H9 (cell line): ENCODE measurements at regions not wholly inside any gene's neighbourhood (a gene's known extent, or its start where the extent isn't known, plus 50 kb on each side); places are given as distances from the start of the nearest gene placed in this dataset.

Experiments
- DNase-seq: peaks from one replicate; pipeline ENCODE4 v3.0.0-alpha.2; 2017
- H2AFZ ChIP-seq: one replicate; pipeline ENCODE4 v1.6.1; 2013; ENCODE audit warnings: mild to moderate bottlenecking, low read length, control low read depth, moderate library complexity
- H2AK5ac ChIP-seq: 2 replicates; pipeline ENCODE4 v1.6.1; 2013; ENCODE audit warnings: low read length, control low read depth, mixed read lengths; ENCODE audit not compliant: insufficient read length
- H2BK120ac ChIP-seq: one replicate; pipeline ENCODE4 v1.6.1; 2013; ENCODE audit warnings: low read depth, mild to moderate bottlenecking, low read length, control low read depth, inconsistent platforms; ENCODE audit not compliant: poor library complexity, severe bottlenecking
- H2BK12ac ChIP-seq: 2 replicates; pipeline ENCODE4 v1.6.1; 2013; ENCODE audit warnings: low read length, control low read depth, mixed read lengths, low read depth; ENCODE audit not compliant: insufficient read length
- H2BK15ac ChIP-seq: 2 replicates; pipeline ENCODE4 v1.6.1; 2013; ENCODE audit warnings: low read depth, low read length, control low read depth
- H2BK20ac ChIP-seq: one replicate; pipeline ENCODE4 v1.6.1; 2013; ENCODE audit warnings: low read depth, mild to moderate bottlenecking, low read length, control low read depth, inconsistent platforms; ENCODE audit not compliant: poor library complexity, severe bottlenecking
- H2BK5ac ChIP-seq: 2 replicates; pipeline ENCODE4 v1.6.1; 2013; ENCODE audit warnings: low read length, control low read depth, mixed read lengths; ENCODE audit not compliant: insufficient read length
- H3K14ac ChIP-seq: 2 replicates; pipeline ENCODE4 v1.6.1; 2013; ENCODE audit warnings: low read length, control low read depth; ENCODE audit not compliant: insufficient read depth
- H3K18ac ChIP-seq: 2 replicates; pipeline ENCODE4 v1.6.1; 2013; ENCODE audit warnings: low read depth, mild to moderate bottlenecking, mixed read lengths, low read length, control low read depth; ENCODE audit not compliant: insufficient read length
- H3K23ac ChIP-seq: 2 replicates; pipeline ENCODE4 v1.6.1; 2013; ENCODE audit warnings: low read length, control low read depth, mixed read lengths, low read depth; ENCODE audit not compliant: insufficient read length
- H3K23me2 ChIP-seq: 2 replicates; pipeline ENCODE4 v1.6.1; 2013; ENCODE audit warnings: low read depth, mild to moderate bottlenecking, mixed read lengths, low read length, control low read depth; ENCODE audit not compliant: insufficient read length, poor library complexity, severe bottlenecking
- H3K27ac ChIP-seq: 2 replicates; pipeline ENCODE4 v1.5.1; 2013; ENCODE audit warnings: low read length, control low read depth, mixed read lengths, low read depth; ENCODE audit not compliant: insufficient read length
- H3K27me3 ChIP-seq: 2 replicates; pipeline ENCODE4 v1.6.1; 2013; ENCODE audit warnings: low read length, control low read depth, inconsistent platforms; ENCODE audit not compliant: insufficient read depth
- H3K4ac ChIP-seq: 2 replicates; pipeline ENCODE4 v1.6.1; 2013; ENCODE audit warnings: low read depth, mild to moderate bottlenecking, control low read depth, inconsistent platforms, low read length, moderate library complexity
- H3K4me1 ChIP-seq: 2 replicates; pipeline ENCODE4 v1.6.1; 2013; ENCODE audit warnings: low read length, control low read depth, inconsistent platforms; ENCODE audit not compliant: insufficient read depth
- H3K4me2 ChIP-seq: 2 replicates; pipeline ENCODE4 v1.6.1; 2013; ENCODE audit warnings: low read length, control low read depth, mixed read lengths; ENCODE audit not compliant: insufficient read length, insufficient read depth
- H3K56ac ChIP-seq: 2 replicates; pipeline ENCODE4 v1.6.1; 2013; ENCODE audit warnings: low read depth, mild to moderate bottlenecking, mixed read lengths, low read length, control low read depth; ENCODE audit not compliant: insufficient read length
- H3K79me1 ChIP-seq: 2 replicates; pipeline ENCODE4 v1.6.1; 2013; ENCODE audit warnings: low read depth, mild to moderate bottlenecking, moderate library complexity, low read length, control low read depth, inconsistent platforms; ENCODE audit not compliant: insufficient read depth, poor library complexity, severe bottlenecking
- H3K79me2 ChIP-seq: 2 replicates; pipeline ENCODE4 v1.6.1; 2013; ENCODE audit warnings: low read length, control low read depth, inconsistent platforms; ENCODE audit not compliant: insufficient read depth
- H3K9ac ChIP-seq: 2 replicates; pipeline ENCODE4 v1.6.1; 2013; ENCODE audit warnings: low read length, control low read depth, mixed read lengths; ENCODE audit not compliant: insufficient read length; ENCODE audit errors: extremely low read depth
- H3K9me3 ChIP-seq: one replicate; pipeline ENCODE4 v1.6.1; 2013; ENCODE audit warnings: low read depth, low read length, inconsistent platforms; ENCODE audit not compliant: control insufficient read depth
- H3T11ph ChIP-seq: one replicate; pipeline ENCODE4 v1.6.1; 2013; ENCODE audit warnings: mild to moderate bottlenecking, low read length, control low read depth, inconsistent platforms
- H4K20me1 ChIP-seq: one replicate; pipeline ENCODE4 v1.6.1; 2013; ENCODE audit not compliant: control insufficient read depth, insufficient read length, insufficient read depth
- H4K5ac ChIP-seq: 2 replicates; pipeline ENCODE4 v1.6.1; 2013; ENCODE audit warnings: low read depth, mild to moderate bottlenecking, mixed read lengths, low read length, control low read depth; ENCODE audit not compliant: insufficient read length
- H4K8ac ChIP-seq: replicated peaks from 2 replicates; pipeline ENCODE4 v1.6.1; 2013; ENCODE audit warnings: low read length, control low read depth, mixed read lengths, low read depth; ENCODE audit not compliant: insufficient read length
- H4K91ac ChIP-seq: 2 replicates; pipeline ENCODE4 v1.6.1; 2013; ENCODE audit warnings: low read depth, mild to moderate bottlenecking, moderate library complexity, mixed read lengths, low read length, control low read depth; ENCODE audit not compliant: insufficient read length
- H3K27ac Mint-ChIP-seq, 3 experiments: 2 replicates in 2 of 3; 3 replicates in 1 of 3; pipeline ENCODE4 v1.8.0; 2020 to 2021; ENCODE audit warnings: mixed read lengths in 3 of 3, mild to moderate bottlenecking in 1 of 3, moderate library complexity in 1 of 3
- H3K27me3 Mint-ChIP-seq: 2 replicates; pipeline ENCODE4 v1.8.0; 2021; ENCODE audit warnings: low read depth, mild to moderate bottlenecking, moderate library complexity, mixed read lengths
- H3K36me3 Mint-ChIP-seq, 3 experiments: 2 replicates in 2 of 3; 3 replicates in 1 of 3; pipeline ENCODE4 v1.8.0; 2020 to 2021; ENCODE audit warnings: low read depth in 3 of 3, mixed read lengths in 3 of 3; ENCODE audit not compliant: insufficient read depth in 1 of 3
- H3K4me1 Mint-ChIP-seq, 2 experiments: 2 replicates each; pipeline ENCODE4 v1.8.0; 2020; ENCODE audit warnings: mixed read lengths in 2 of 2
- H3K4me3 Mint-ChIP-seq, 2 experiments: 2 replicates in 1 of 2; 3 replicates in 1 of 2; pipeline ENCODE4 v1.8.0; 2020 to 2021; ENCODE audit warnings: mild to moderate bottlenecking in 2 of 2, mixed read lengths in 2 of 2, moderate library complexity in 1 of 2
- H3K9me3 Mint-ChIP-seq, 2 experiments: 2 replicates in 1 of 2; 3 replicates in 1 of 2; pipeline ENCODE4 v1.8.0; 2020; ENCODE audit warnings: mild to moderate bottlenecking in 2 of 2, mixed read lengths in 2 of 2, moderate library complexity in 1 of 2
- WGBS: extraction: QIAGEN DNeasy Blood & Tissue Kit; methylation state at CpG from one replicate; pipeline ENCODE4 v1.1.7; 2013; ENCODE audit warnings: missing lambda C conversion rate, low lambda C conversion rate, mixed read lengths; ENCODE audit not compliant: insufficient read length; ENCODE audit errors: extremely low coverage; 5-methylcytosine and 5-hydroxymethylcytosine counted together
- TF ChIP-seq, protein P1 (sequence below): fragments of 200-600 bp; sonication (generic); conservative IDR thresholded peaks from 3 replicates; pipeline ENCODE4 v1.8.0; 2021; ENCODE audit warnings: antibody characterized with exemption, mild to moderate bottlenecking

DNA sequence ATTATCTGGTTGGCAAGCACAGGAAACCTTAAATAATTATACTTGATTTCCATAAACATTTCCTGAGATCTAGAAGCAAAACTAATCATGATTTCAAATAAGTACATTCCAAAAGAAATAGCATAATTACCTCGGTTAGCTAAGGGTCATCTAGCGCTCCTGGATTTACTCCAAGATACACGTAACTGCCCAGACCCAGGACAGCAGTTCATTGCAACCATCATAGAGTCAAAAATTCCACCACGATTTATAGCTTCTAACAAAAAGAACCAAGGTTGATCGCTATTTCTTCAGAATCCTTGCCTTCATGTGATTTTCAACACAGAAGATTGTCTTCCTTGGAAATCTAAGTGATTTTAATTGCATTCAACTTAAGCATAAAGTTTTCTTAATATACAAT is 1235.5 kb upstream of the TENM3 start:
- H3K4me1 Mint-ChIP-seq = peaks cover 11 to 12% of the 10 kb centered on the region in 2 experiments
- Histone ChIP-seq H3K18ac (no peak overlapping the region), H4K5ac (no peak overlapping the region), H3K14ac (no peak overlapping the region), H4K8ac (no peak overlapping the region), H4K91ac (no peak overlapping the region), H3K79me2 (no peaks in the 10 kb centered on the region), H2BK12ac (no peak overlapping the region), H3K56ac (no peak overlapping the region), H3K27ac (no peak overlapping the region), H2AK5ac (no peak overlapping the region), H3K23me2 (no peaks in the 10 kb centered on the region), H2BK20ac (no peak overlapping the region), H3K27me3 (no peaks in the 10 kb centered on the region), H2BK15ac (no peak overlapping the region), H3K79me1 (no peaks in the 10 kb centered on the region), H2BK5ac (no peak overlapping the region), H3K9ac (no peak overlapping the region), H2AFZ (no peak overlapping the region), H3K9me3 (no peaks in the 10 kb centered on the region), H4K20me1 (no peaks in the 10 kb centered on the region), H3K4me2 (no peak overlapping the region), H3K23ac (no peak overlapping the region), H3K4ac (no peak overlapping the region), H3T11ph (no peak overlapping the region), H2BK120ac (no peak overlapping the region), H3K4me1 (no peaks in the 10 kb centered on the region; the same call in 1 of the 2 replicates)
- TF ChIP-seq, protein P1, sequence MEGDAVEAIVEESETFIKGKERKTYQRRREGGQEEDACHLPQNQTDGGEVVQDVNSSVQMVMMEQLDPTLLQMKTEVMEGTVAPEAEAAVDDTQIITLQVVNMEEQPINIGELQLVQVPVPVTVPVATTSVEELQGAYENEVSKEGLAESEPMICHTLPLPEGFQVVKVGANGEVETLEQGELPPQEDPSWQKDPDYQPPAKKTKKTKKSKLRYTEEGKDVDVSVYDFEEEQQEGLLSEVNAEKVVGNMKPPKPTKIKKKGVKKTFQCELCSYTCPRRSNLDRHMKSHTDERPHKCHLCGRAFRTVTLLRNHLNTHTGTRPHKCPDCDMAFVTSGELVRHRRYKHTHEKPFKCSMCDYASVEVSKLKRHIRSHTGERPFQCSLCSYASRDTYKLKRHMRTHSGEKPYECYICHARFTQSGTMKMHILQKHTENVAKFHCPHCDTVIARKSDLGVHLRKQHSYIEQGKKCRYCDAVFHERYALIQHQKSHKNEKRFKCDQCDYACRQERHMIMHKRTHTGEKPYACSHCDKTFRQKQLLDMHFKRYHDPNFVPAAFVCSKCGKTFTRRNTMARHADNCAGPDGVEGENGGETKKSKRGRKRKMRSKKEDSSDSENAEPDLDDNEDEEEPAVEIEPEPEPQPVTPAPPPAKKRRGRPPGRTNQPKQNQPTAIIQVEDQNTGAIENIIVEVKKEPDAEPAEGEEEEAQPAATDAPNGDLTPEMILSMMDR = no peak
- H3K4me3 Mint-ChIP-seq = no peak overlapping the region
- H3K9me3 Mint-ChIP-seq = peaks cover 0 to 5% of the 10 kb centered on the region in 2 experiments; a peak in 3 of 5 replicates
- WGBS = no CpG with 5 or more reads among the region's 5 CpGs
- no peak overlapping the region for H3K27ac Mint-ChIP-seq
- DNase-seq = no peak
- no peaks in the 10 kb centered on the region for H3K27me3 Mint-ChIP-seq
- peaks cover 2% of the 10 kb centered on the region in 3 experiments; a peak in 2 of 7 replicates for H3K36me3 Mint-ChIP-seq
